ENCODE measurements at regions not wholly inside any gene's neighbourhood (a gene's known extent, or its start where the extent isn't known, plus 50 kb on each side); places are given as distances from the start of the nearest gene placed in this dataset.

GRCh38 chr10:131640045-131640644 is 260.7 kb upstream of the PPP2R2D start:
- ChIA-PET CTCF (no interaction called here), POLR2A (no interaction called here)
- Histone ChIP-seq H3K36me3 (ENCODE audit: control insufficient read depth, insufficient read depth, low read length) (no peaks in the 10 kb centered on the region), H3K27me3 (ENCODE audit: control insufficient read depth, insufficient read depth, low read length) (no peaks in the 10 kb centered on the region), H3K4me3 (ENCODE audit: low read depth, low read length) (no peak overlapping the region)
- no peak for TF ChIP-seq CTCF (IDR thresholded peaks at IDR 0.05; ENCODE audit: insufficient read depth, low read depth, low read length)
- no peak for DNase-seq (ENCODE audit: low read depth)

GRCh38 chr10:131641231-131641630 is 259.6 kb upstream of the PPP2R2D start:
- Histone ChIP-seq H3K27me3 (ENCODE audit: control insufficient read depth, insufficient read depth, low read length) (no peaks in the 10 kb centered on the region), H3K4me3 (ENCODE audit: low read depth, low read length) (no peak overlapping the region), H3K36me3 (ENCODE audit: control insufficient read depth, insufficient read depth, low read length) (no peaks in the 10 kb centered on the region)
- TF ChIP-seq CTCF (IDR thresholded peaks at IDR 0.05; ENCODE audit: insufficient read depth, low read depth, low read length), result no peak
- ChIA-PET CTCF (no interaction called here), POLR2A (no interaction called here)
- no peak for DNase-seq (ENCODE audit: low read depth)

DNA sequence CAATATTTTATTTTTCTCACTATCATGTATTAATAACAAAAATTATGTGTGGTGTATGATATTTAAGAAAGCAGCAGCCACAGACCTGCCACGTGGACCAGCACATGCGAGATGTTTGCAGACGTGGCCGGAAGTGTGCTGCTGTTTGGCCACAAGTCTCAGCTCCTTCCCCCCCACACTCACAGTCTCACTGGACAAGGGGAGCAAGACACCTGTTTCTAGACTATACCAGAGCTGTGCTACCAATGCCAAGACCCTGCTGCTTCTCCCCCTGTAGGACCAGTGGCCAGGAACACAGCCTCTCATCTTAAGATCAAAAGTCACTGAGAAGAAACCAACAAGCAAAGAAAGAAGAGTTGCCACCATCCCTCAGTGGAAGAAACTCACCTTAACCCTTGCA is 258.9 kb upstream of the PPP2R2D start:
- Histone ChIP-seq H3K4me3 (ENCODE audit: low read depth, low read length) (no peak overlapping the region), H3K36me3 (ENCODE audit: control insufficient read depth, insufficient read depth, low read length) (no peaks in the 10 kb centered on the region), H3K27me3 (ENCODE audit: control insufficient read depth, insufficient read depth, low read length) (no peaks in the 10 kb centered on the region)
- ChIA-PET POLR2A (no interaction called here), CTCF (no interaction called here)
- no peak for DNase-seq (ENCODE audit: low read depth)
- no peak for TF ChIP-seq CTCF (IDR thresholded peaks at IDR 0.05; ENCODE audit: insufficient read depth, low read depth, low read length)

DNA sequence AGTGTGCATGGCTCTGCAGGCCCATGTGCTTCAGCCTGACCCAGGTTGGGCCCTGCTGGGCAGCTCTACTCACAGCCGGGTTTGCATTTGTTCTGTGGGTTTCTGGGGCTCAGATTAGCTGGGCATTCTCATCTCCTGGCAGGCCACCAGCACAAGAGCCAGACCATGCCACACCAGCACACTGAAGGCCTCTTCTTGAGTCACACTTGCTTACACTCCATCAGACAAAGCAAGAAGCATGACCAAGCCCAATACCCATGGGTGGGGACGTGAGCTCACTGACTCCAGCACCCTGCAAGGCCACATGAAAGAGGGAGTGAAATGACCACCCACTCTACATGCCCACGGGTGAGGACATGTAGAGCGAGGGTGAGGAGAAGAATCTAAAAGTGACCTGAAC is 257.8 kb upstream of the PPP2R2D start:
- POLR2A ChIA-PET, result no interaction called here
- H3K27me3 ChIP-seq (ENCODE audit: control insufficient read depth, insufficient read depth, low read length), result no peaks in the 10 kb centered on the region
- no peak for DNase-seq (ENCODE audit: low read depth)
- no peak overlapping the region for H3K4me3 ChIP-seq (ENCODE audit: low read depth, low read length)
- CTCF ChIA-PET, result interaction anchor here (1.2 kb wide), 1 partner anchor 9 kb away, joined by 3 read pairs; no protein-coding TSS in a partner anchor
- no peaks in the 10 kb centered on the region for H3K36me3 ChIP-seq (ENCODE audit: control insufficient read depth, insufficient read depth, low read length)
- no peak for TF ChIP-seq CTCF (IDR thresholded peaks at IDR 0.05; ENCODE audit: insufficient read depth, low read depth, low read length)

DNA sequence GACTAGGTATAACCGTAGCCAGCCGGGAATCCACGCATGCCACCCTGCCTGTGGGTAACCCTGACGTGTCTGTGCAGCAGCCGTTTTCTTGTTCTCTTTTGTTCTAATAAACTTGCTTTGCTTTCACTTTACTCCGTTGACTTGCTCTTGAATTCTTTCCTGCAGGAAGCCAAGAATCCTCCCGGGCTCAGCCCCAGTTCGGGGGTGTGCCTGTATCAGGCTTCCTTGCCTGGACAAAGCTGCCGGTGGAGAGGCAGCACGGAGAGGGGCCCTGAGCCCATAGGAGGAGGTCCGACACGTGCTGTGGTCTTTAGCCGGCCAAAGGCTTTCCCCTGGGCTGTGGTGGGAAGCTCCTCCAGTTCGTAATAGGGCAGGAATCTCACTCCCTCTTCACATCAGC is 256.5 kb upstream of the PPP2R2D start:
- Histone ChIP-seq H3K36me3 (ENCODE audit: control insufficient read depth, insufficient read depth, low read length) (no peaks in the 10 kb centered on the region), H3K4me3 (ENCODE audit: low read depth, low read length) (no peak overlapping the region), H3K27me3 (ENCODE audit: control insufficient read depth, insufficient read depth, low read length) (no peaks in the 10 kb centered on the region)
- DNase-seq (ENCODE audit: low read depth), result no peak
- no peak for TF ChIP-seq CTCF (IDR thresholded peaks at IDR 0.05; ENCODE audit: insufficient read depth, low read depth, low read length)
- POLR2A ChIA-PET, result no interaction called here
- CTCF ChIA-PET, result interaction anchor here (0.7 kb wide), 1 partner anchor 10 kb away, joined by 3 read pairs; no protein-coding TSS in a partner anchor
